Karpas-422 (cell line): ENCODE measurements at regions not wholly inside any gene's neighbourhood (a gene's known extent, or its start where the extent isn't known, plus 50 kb on each side); places are given as distances from the start of the nearest gene placed in this dataset.

Experiments
- DNase-seq: peaks from one replicate; pipeline ENCODE4 v3.0.0-alpha.2; 2015
- H2AFZ ChIP-seq: fragments of 200-600 bp; sonication (generic); 2 replicates; pipeline ENCODE4 v1.6.1; 2014; ENCODE audit warnings: antibody characterized with exemption, low read length, mixed read lengths
- H3K27ac ChIP-seq: fragments of 200-600 bp; sonication (generic); 2 replicates; pipeline ENCODE4 v1.5.1; 2014; ENCODE audit warnings: mild to moderate bottlenecking, low read length, moderate library complexity
- H3K27me3 ChIP-seq: fragments of 200-600 bp; sonication (generic); 2 replicates; pipeline ENCODE4 v1.6.1; 2014; ENCODE audit warnings: low read length, mixed read lengths
- H3K36me3 ChIP-seq: fragments of 200-600 bp; sonication (generic); 2 replicates; pipeline ENCODE4 v1.6.1; 2014; ENCODE audit warnings: low read length, mixed read lengths; ENCODE audit not compliant: insufficient read depth
- H3K4me1 ChIP-seq: fragments of 200-600 bp; sonication (generic); 2 replicates; pipeline ENCODE4 v1.6.1; 2014; ENCODE audit warnings: mild to moderate bottlenecking, low read length, mixed read lengths
- H3K4me2 ChIP-seq: fragments of 200-600 bp; sonication (generic); 2 replicates; pipeline ENCODE4 v1.6.1; 2014; ENCODE audit warnings: low read length, low read depth, mild to moderate bottlenecking; ENCODE audit not compliant: poor library complexity, severe bottlenecking
- H3K4me3 ChIP-seq: fragments of 200-600 bp; sonication (generic); 2 replicates; pipeline ENCODE4 v1.5.1; 2014; ENCODE audit warnings: mild to moderate bottlenecking, antibody characterized with exemption, low read length, mixed read lengths
- H3K79me2 ChIP-seq: fragments of 200-600 bp; sonication (generic); 2 replicates; pipeline ENCODE4 v1.6.1; 2014; ENCODE audit warnings: mild to moderate bottlenecking, low read length, mixed read lengths
- H3K9ac ChIP-seq: fragments of 200-600 bp; sonication (generic); 2 replicates; pipeline ENCODE4 v1.6.0; 2014; ENCODE audit warnings: low read length
- H3K9me2 ChIP-seq: fragments of 200-600 bp; sonication (generic), shearing (Covaris generic); replicated peaks from 2 replicates; pipeline ENCODE4 v1.6.0; 2014; ENCODE audit warnings: mild to moderate bottlenecking, low read length, moderate library complexity; ENCODE audit not compliant: insufficient read depth
- H3K9me3 ChIP-seq: fragments of 300-700, 200-600 bp; sonication (generic); 2 replicates; pipeline ENCODE4 v1.6.1; 2014; ENCODE audit warnings: low read length, mixed read lengths
- H4K20me1 ChIP-seq: fragments of 200-600 bp; sonication (generic); 2 replicates; pipeline ENCODE4 v1.6.1; 2014; ENCODE audit warnings: mild to moderate bottlenecking, antibody characterized with exemption, low read length, low read depth; ENCODE audit not compliant: insufficient read depth

GRCh38 chr2:186949726-186950256 lies 100.8 kb upstream of the ZSWIM2 start:
- H3K4me3 ChIP-seq, result no peak overlapping the region

DNA sequence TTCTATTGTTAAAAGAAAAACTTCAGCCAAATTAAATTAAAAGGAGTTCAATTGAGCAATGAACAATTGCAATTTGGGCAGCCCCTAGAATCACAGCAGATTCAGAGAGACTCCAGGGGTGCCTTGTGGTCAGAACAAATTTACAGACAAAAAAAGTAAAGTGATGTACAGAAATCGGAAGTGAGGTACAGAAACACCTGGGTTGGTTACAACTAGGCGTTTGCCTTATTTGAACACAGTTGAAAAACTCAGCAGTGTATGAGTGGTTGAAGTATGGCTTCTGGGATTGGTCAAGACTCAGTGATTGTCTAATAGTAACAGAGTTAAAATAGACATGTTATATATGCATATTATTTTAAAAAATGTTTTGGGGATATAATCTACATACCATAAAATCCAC lies 98.5 kb upstream of the ZSWIM2 start:
- no peak overlapping the region for H3K27ac ChIP-seq
- no peaks in the 10 kb centered on the region for H3K9me2 ChIP-seq
- no peaks in the 10 kb centered on the region for H3K27me3 ChIP-seq
- DNase-seq, result no peak
- no peaks in the 10 kb centered on the region for H3K36me3 ChIP-seq
- H4K20me1 ChIP-seq, result no peaks in the 10 kb centered on the region
- H3K4me3 ChIP-seq, result no peak overlapping the region
- no peak overlapping the region for H2AFZ ChIP-seq
- no peaks in the 10 kb centered on the region for H3K79me2 ChIP-seq
- H3K4me2 ChIP-seq, result no peak overlapping the region
- H3K9ac ChIP-seq, result no peak overlapping the region
- H3K9me3 ChIP-seq, result no peaks in the 10 kb centered on the region
- no peaks in the 10 kb centered on the region for H3K4me1 ChIP-seq

More at GRCh38 chr2:186949726-186950256, 100.8 kb upstream of the ZSWIM2 start:
- Histone ChIP-seq H3K9me3 (no peaks in the 10 kb centered on the region), H2AFZ (no peak overlapping the region), H3K79me2 (no peaks in the 10 kb centered on the region), H3K27ac (no peak overlapping the region), H3K9ac (no peak overlapping the region), H4K20me1 (no peaks in the 10 kb centered on the region), H3K4me2 (no peak overlapping the region), H3K9me2 (no peaks in the 10 kb centered on the region), H3K4me1 (no peaks in the 10 kb centered on the region), H3K27me3 (no peaks in the 10 kb centered on the region), H3K36me3 (no peaks in the 10 kb centered on the region)
- no peak for DNase-seq

GRCh38 chr2:186946896-186947467 lies 98.0 kb upstream of the ZSWIM2 start:
- H3K4me1 ChIP-seq, result no peaks in the 10 kb centered on the region
- no peaks in the 10 kb centered on the region for H3K27me3 ChIP-seq
- no peaks in the 10 kb centered on the region for H4K20me1 ChIP-seq
- no peak overlapping the region for H2AFZ ChIP-seq
- H3K4me2 ChIP-seq, result no peak overlapping the region
- H3K9me2 ChIP-seq, result no peaks in the 10 kb centered on the region
- H3K9ac ChIP-seq, result no peak overlapping the region
- no peaks in the 10 kb centered on the region for H3K79me2 ChIP-seq
- H3K4me3 ChIP-seq, result no peak overlapping the region
- no peak overlapping the region for H3K27ac ChIP-seq
- no peaks in the 10 kb centered on the region for H3K36me3 ChIP-seq
- H3K9me3 ChIP-seq, result no peaks in the 10 kb centered on the region
- DNase-seq, result no peak

DNA sequence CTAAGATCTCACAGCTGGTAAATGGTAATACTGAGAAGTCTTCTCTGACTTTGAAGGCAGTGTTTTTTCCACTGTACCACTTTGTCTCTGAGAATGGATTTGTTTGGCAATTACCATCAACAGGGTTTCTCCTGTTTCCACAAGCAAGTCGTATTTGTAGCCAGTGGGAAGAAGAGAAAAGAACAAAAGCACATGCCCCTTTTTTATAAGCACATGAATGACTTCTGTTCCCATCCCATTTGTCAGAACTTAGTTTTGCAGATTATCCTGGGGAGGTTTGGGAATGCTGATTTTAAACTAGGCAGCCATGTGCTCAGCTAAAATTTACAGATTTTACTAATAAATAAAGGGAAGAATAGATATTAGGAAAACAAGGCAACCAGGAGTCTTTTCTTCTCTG lies 92.9 kb upstream of the ZSWIM2 start:
- H3K36me3 ChIP-seq, result no peaks in the 10 kb centered on the region
- H3K4me3 ChIP-seq, result no peak overlapping the region
- no peak overlapping the region for H3K9ac ChIP-seq
- H3K4me2 ChIP-seq, result no peak overlapping the region
- H3K9me3 ChIP-seq, result no peaks in the 10 kb centered on the region
- no peak for DNase-seq
- H3K27me3 ChIP-seq, result no peaks in the 10 kb centered on the region
- H2AFZ ChIP-seq, result no peak overlapping the region
- H3K4me1 ChIP-seq, result no peaks in the 10 kb centered on the region
- H4K20me1 ChIP-seq, result no peaks in the 10 kb centered on the region
- no peaks in the 10 kb centered on the region for H3K9me2 ChIP-seq
- H3K27ac ChIP-seq, result no peak overlapping the region
- H3K79me2 ChIP-seq, result no peaks in the 10 kb centered on the region

GRCh38 chr2:186940463-186940862 lies 91.5 kb upstream of the ZSWIM2 start:
- Histone ChIP-seq H4K20me1 (no peaks in the 10 kb centered on the region), H3K4me1 (no peaks in the 10 kb centered on the region), H2AFZ (no peak overlapping the region), H3K4me2 (no peak overlapping the region), H3K4me3 (no peak overlapping the region), H3K27me3 (no peaks in the 10 kb centered on the region), H3K9ac (no peak overlapping the region), H3K36me3 (no peaks in the 10 kb centered on the region), H3K27ac (no peak overlapping the region), H3K9me2 (no peaks in the 10 kb centered on the region), H3K9me3 (no peaks in the 10 kb centered on the region), H3K79me2 (no peaks in the 10 kb centered on the region)
- DNase-seq, result no peak

GRCh38 chr2:186934420-186934819 lies 85.5 kb upstream of the ZSWIM2 start:
- Histone ChIP-seq H3K9me3 (no peaks in the 10 kb centered on the region), H3K27me3 (no peaks in the 10 kb centered on the region), H3K9ac (no peak overlapping the region), H3K4me1 (no peaks in the 10 kb centered on the region), H4K20me1 (no peaks in the 10 kb centered on the region), H3K9me2 (no peaks in the 10 kb centered on the region), H3K79me2 (no peaks in the 10 kb centered on the region), H3K27ac (no peak overlapping the region), H3K4me3 (no peak overlapping the region), H3K36me3 (no peaks in the 10 kb centered on the region), H2AFZ (no peak overlapping the region), H3K4me2 (no peak overlapping the region)
- no peak for DNase-seq

DNA sequence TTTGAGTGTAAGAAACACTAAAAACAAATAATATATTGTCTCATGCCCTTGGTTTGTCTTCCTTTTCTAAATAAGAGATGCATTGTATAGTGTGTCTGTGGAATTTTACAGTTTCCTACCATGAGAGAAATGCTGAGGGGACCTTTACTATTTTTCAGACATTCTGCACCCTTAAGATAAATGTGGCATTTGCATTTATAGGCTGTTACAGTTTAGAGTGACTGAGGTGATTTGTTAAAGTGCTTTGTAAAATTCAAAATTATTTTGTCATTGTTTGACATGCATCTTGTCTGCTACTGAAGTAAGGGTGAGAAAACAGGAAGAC lies 78.9 kb upstream of the ZSWIM2 start:
- no peaks in the 10 kb centered on the region for H3K9me3 ChIP-seq
- H3K4me1 ChIP-seq, result no peaks in the 10 kb centered on the region
- no peak overlapping the region for H3K4me2 ChIP-seq
- H2AFZ ChIP-seq, result no peak overlapping the region
- no peak for DNase-seq
- no peak overlapping the region for H3K4me3 ChIP-seq
- H3K9me2 ChIP-seq, result no peaks in the 10 kb centered on the region
- H3K27me3 ChIP-seq, result no peaks in the 10 kb centered on the region
- no peaks in the 10 kb centered on the region for H3K36me3 ChIP-seq
- H3K9ac ChIP-seq, result no peak overlapping the region
- H4K20me1 ChIP-seq, result no peaks in the 10 kb centered on the region
- H3K27ac ChIP-seq, result no peak overlapping the region
- no peaks in the 10 kb centered on the region for H3K79me2 ChIP-seq

DNA sequence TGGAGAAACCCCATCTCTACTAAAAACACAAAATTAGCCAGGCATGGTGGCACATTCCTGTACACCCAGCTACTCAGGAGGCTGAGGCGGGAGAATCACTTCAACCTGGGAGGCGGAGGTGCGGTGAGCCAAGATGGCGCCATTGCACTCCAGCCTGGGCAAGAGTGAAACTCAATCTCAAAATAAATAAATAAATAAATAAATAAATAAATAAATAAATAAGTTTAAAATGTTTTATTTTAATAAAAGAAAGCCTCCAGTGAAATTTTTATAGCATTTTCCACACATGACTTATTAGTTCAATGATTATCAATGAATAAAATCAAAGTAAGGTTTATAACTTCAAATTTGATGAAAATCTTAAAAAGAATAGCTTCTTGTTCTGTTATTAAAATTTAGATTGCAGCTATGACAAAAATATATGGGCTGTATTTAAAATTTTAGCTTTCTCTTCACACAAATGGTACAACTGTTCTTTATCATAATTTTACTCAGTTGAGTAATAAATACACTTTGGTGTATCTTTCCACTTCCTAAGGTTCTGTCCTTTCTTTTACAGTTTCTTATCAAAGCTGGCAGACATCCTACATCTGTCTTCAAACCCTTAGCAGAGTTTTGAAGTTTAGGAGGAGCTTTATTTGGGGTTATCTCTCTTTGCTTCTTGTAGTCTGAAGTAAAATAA lies 78.4 kb upstream of the ZSWIM2 start:
- H3K9me2 ChIP-seq, result no peaks in the 10 kb centered on the region
- H3K9me3 ChIP-seq, result no peaks in the 10 kb centered on the region
- no peaks in the 10 kb centered on the region for H3K79me2 ChIP-seq
- no peak overlapping the region for H3K4me2 ChIP-seq
- H3K27ac ChIP-seq, result no peak overlapping the region
- no peaks in the 10 kb centered on the region for H3K36me3 ChIP-seq
- no peak for DNase-seq
- H3K4me1 ChIP-seq, result no peaks in the 10 kb centered on the region
- H4K20me1 ChIP-seq, result no peaks in the 10 kb centered on the region
- H3K4me3 ChIP-seq, result no peak overlapping the region
- H3K9ac ChIP-seq, result no peak overlapping the region
- H3K27me3 ChIP-seq, result no peaks in the 10 kb centered on the region
- no peak overlapping the region for H2AFZ ChIP-seq
